RWPE2 (cell line): ENCODE measurements at regions not wholly inside any gene's neighbourhood (a gene's known extent, or its start where the extent isn't known, plus 50 kb on each side); places are given as distances from the start of the nearest gene placed in this dataset.
"Not testable (repeated sequence)": the region's sequence is repeated elsewhere in the genome, so short reads cannot be mapped to it uniquely, and the experiment has no call there.

Experiments used
- ATAC-seq: fragments of 200-7000 bp; cut with Tn5 transposase; 3 replicates; pipeline ENCODE4 v1.9.1; 2021; ENCODE audit warnings: low read depth
- DNase-seq: peaks from one replicate; pipeline ENCODE4 v3.0.0-alpha.2; 2020; ENCODE audit warnings: low spot score
- H3K27ac ChIP-seq: fragments of 450-650 bp; 2 replicates; pipeline ENCODE4 v1.5.1; 2017; ENCODE audit warnings: mild to moderate bottlenecking; ENCODE audit not compliant: poor library complexity, severe bottlenecking
- H3K27me3 ChIP-seq: fragments of 250-450 bp; sonication (Bioruptor Pico); 2 replicates; pipeline ENCODE4 v1.5.1; 2021; ENCODE audit warnings: mild to moderate bottlenecking, moderate library complexity; ENCODE audit not compliant: insufficient read depth, poor library complexity, severe bottlenecking
- H3K36me3 ChIP-seq: fragments of 250-450 bp; sonication (Bioruptor Pico); 2 replicates; pipeline ENCODE4 v1.5.1; 2020; ENCODE audit warnings: low read depth, mild to moderate bottlenecking, moderate library complexity
- H3K4me1 ChIP-seq: fragments of 250-450 bp; sonication (Bioruptor Pico); 2 replicates; pipeline ENCODE4 v1.5.1; 2021; ENCODE audit warnings: mild to moderate bottlenecking, moderate library complexity; ENCODE audit not compliant: insufficient read depth, poor library complexity, severe bottlenecking
- H3K4me3 ChIP-seq: fragments of 250-450 bp; sonication (Bioruptor Pico); 2 replicates; pipeline ENCODE4 v1.5.1; 2021; ENCODE audit warnings: mild to moderate bottlenecking, moderate library complexity; ENCODE audit not compliant: severe bottlenecking
- H3K9me3 ChIP-seq: fragments of 250-450 bp; sonication (Bioruptor Pico); 2 replicates; pipeline ENCODE4 v1.5.1; 2021; ENCODE audit warnings: mild to moderate bottlenecking, moderate library complexity; ENCODE audit not compliant: severe bottlenecking
- TF ChIP-seq, protein P1 (sequence below): fragments of 450-650 bp; IDR thresholded peaks from one replicate; pipeline ENCODE4 v1.5.1; 2017; ENCODE audit warnings: mild to moderate bottlenecking, moderate library complexity; ENCODE audit not compliant: poor library complexity, severe bottlenecking

DNA sequence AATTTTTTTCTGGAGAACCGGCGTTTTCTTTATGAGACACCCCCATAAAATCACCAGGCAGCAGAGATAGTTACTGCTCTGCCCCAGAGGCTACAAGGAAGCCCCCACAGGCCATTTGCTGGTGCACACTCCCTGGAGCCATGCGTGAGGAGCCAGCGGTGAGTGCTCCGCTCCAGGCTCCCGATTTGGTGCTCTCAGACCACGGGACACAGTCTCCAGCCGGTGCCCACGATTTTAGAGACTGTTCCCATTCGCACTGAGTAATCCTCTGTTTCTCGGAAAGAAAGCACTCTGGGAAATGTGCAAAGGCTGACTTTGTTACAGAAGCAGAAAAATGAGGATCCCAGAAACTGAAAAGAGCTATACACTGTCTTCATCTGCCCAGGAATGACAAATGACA is 104.9 kb downstream of the RNASET2 start:
- ATAC-seq: no peak
- Histone ChIP-seq H3K9me3 (no peaks in the 10 kb centered on the region), H3K36me3 (no peaks in the 10 kb centered on the region)

DNA sequence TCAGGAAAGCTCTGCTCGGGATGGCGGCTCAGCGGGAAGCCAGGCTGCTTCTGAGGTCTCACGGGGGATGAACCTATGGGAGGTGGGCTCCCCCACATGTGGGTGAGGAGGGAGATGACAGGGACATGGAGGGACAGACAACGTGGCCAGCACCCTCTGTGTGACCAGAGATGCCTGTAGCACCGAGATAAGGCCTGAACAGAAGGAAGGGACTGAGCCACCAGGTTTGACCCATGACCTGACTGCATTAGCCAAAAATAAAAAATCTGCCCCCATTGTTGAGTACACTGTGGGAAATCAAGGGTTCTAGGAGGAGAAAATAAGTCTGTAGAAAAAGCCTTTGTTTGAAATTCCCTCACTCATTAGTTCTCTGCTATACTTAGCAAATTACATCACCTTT is 105.7 kb downstream of the RNASET2 start:
- H3K27me3 ChIP-seq: peaks cover 4% of the 10 kb centered on the region
- ATAC-seq (no peak), DNase-seq (no peak)

More for the DNA sequence above, 104.9 kb downstream of the RNASET2 start:
- H3K27me3 ChIP-seq: peaks cover 3% of the 10 kb centered on the region
- no peak for DNase-seq
- TF ChIP-seq, protein P1, sequence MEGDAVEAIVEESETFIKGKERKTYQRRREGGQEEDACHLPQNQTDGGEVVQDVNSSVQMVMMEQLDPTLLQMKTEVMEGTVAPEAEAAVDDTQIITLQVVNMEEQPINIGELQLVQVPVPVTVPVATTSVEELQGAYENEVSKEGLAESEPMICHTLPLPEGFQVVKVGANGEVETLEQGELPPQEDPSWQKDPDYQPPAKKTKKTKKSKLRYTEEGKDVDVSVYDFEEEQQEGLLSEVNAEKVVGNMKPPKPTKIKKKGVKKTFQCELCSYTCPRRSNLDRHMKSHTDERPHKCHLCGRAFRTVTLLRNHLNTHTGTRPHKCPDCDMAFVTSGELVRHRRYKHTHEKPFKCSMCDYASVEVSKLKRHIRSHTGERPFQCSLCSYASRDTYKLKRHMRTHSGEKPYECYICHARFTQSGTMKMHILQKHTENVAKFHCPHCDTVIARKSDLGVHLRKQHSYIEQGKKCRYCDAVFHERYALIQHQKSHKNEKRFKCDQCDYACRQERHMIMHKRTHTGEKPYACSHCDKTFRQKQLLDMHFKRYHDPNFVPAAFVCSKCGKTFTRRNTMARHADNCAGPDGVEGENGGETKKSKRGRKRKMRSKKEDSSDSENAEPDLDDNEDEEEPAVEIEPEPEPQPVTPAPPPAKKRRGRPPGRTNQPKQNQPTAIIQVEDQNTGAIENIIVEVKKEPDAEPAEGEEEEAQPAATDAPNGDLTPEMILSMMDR: no peak
- no peak overlapping the region for H3K27ac ChIP-seq
- no peak overlapping the region for H3K4me3 ChIP-seq
- no peaks in the 10 kb centered on the region for H3K4me1 ChIP-seq

DNA sequence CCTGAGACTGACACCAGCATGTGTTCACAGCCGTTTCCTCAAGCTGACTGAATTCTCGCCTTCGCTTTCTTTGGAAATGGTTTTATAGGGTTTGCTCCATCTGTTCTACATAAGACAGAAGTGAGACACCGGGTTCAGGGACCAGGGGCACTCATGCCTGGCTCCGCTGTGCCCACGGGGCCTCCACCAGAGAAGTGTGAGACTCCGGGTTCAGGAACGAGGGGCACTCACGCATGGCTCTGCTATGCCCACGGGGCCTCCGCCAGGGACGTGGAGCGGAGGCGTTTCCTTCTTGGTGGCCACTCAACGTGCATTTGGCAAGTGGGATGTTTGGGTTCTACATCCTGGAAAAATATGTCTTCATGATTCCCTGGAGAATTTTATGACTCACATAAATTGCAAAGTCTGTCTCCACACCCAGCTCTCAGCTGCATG is 106.6 kb downstream of the RNASET2 start:
- Histone ChIP-seq H3K27me3 (peaks cover 8% of the 10 kb centered on the region), H3K4me1 (no peaks in the 10 kb centered on the region), H3K36me3 (no peaks in the 10 kb centered on the region), H3K9me3 (no peaks in the 10 kb centered on the region), H3K27ac (no peak overlapping the region), H3K4me3 (no peak overlapping the region)
- DNase-seq: no peak
- TF ChIP-seq, protein P1: no peak
- no peak for ATAC-seq

More for the DNA sequence above, 105.7 kb downstream of the RNASET2 start:
- H3K9me3 ChIP-seq: no peaks in the 10 kb centered on the region
- TF ChIP-seq, protein P1: no peak
- no peak overlapping the region for H3K4me3 ChIP-seq
- no peak overlapping the region for H3K27ac ChIP-seq
- no peaks in the 10 kb centered on the region for H3K4me1 ChIP-seq
- no peaks in the 10 kb centered on the region for H3K36me3 ChIP-seq

DNA sequence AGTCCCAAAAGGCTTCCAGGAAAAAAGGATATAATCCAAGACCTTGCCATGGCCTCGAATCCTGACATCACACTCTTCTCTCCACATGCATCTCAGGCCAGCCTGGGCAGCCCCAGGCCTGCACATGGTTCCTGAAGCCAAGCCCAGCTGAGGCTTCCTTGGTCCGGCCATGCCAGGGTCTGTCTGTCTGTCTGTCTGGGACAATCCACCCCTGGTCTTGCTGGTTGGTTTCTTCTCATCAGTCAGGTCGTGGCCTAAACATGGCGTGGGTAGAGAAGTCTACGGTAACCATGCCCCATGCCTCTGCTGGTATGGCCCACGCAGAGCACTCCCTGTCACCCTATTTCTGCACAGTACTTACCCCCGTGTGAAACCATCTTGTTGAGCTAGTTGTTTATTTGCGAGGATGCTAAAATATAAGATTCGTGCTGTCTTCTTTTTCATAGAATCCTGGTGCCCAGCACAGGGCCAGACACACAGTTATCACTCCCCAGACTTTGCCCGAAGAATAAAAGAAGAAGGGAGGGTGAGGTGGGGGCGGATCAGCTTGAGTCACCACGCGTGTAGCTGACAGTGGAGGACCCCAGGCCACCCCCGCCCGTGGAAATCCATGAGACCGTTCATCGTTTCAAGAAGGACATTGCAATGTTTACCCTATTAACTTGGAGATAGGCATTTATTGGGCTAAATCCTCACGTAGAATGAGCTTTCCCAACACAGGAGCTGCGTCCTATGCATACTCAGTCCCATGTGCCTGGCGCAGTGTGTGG is 107.2 kb downstream of the RNASET2 start:
- TF ChIP-seq, protein P1: no peak
- no peak for DNase-seq
- ATAC-seq: no peak
- Histone ChIP-seq H3K27me3 (peaks cover 8% of the 10 kb centered on the region), H3K27ac (no peak overlapping the region), H3K4me1 (no peaks in the 10 kb centered on the region), H3K4me3 (no peak overlapping the region), H3K36me3 (no peaks in the 10 kb centered on the region), H3K9me3 (no peaks in the 10 kb centered on the region)

DNA sequence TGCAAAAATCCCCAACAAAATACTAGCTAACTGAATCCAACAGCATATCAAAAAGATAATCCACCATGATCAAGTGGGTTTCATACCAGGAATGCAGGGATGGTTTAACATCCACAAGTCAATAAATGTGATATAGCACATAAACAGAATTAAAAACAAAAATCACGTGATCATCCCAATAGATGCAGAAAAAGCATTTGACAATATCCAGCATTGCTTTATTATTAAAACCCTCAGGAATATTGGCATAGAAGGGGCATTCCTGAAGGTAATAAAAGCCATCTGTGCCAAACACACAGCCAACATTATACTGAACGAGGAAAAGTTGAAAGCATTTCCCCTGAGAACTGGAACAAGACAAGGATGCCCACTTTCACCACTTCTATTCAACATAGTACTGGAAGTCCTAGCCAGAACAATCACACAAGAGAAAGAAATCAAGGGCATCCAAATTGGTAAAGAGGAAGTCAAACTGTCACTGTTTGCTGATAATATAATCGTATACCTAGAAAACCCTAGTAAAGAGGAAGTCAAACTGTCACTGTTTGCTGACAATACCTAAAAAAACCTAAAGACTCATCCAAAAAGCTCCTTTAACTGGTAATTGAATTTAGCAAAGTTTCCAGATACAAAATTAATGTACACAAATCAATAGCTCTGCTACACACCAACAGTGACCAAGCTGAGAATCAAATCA is 109.8 kb downstream of the RNASET2 start:
- H3K27me3 ChIP-seq, H3K4me1 ChIP-seq, DNase-seq, ATAC-seq, H3K9me3 ChIP-seq, H3K36me3 ChIP-seq, H3K27ac ChIP-seq, H3K4me3 ChIP-seq: not testable (repeated sequence)
